Spleen (tissue), 11 donors: ENCODE measurements at regions not wholly inside any gene's neighbourhood (a gene's known extent, or its start where the extent isn't known, plus 50 kb on each side); places are given as distances from the start of the nearest gene placed in this dataset.

Experiments used
- DNase-seq: peaks from one replicate; pipeline ENCODE4 v3.0.0-alpha.2; 2020
- H3K27ac ChIP-seq, 8 donors: fragments of 200-600 bp; sonication (generic) in 7 of 8; 1 replicate in 4 of 8; 2 replicates in 4 of 8; pipeline versions ENCODE4 v1.5.0 to v1.8.0; 2016 to 2021; ENCODE audit warnings: inconsistent platforms in 4 of 8, mild to moderate bottlenecking in 4 of 8, moderate library complexity in 1 of 8
- H3K27me3 ChIP-seq, 7 donors: fragments of 200-600 bp; sonication (generic) in 6 of 7; replicated peaks in 1 of 7; 1 replicate in 4 of 7; 2 replicates in 3 of 7; pipeline versions ENCODE4 v1.5.0 to v1.8.0; 2016 to 2021; ENCODE audit warnings: inconsistent platforms in 3 of 7, mild to moderate bottlenecking in 1 of 7
- H3K36me3 ChIP-seq, 6 donors: fragments of 200-600 bp; sonication (generic) in 5 of 6; 1 replicate in 4 of 6; 2 replicates in 2 of 6; pipeline versions ENCODE4 v1.5.0 to v1.8.0; 2016 to 2021; ENCODE audit warnings: inconsistent platforms in 2 of 6
- H3K4me1 ChIP-seq, 6 donors: fragments of 200-600 bp; sonication (generic) in 5 of 6; 1 replicate in 3 of 6; 2 replicates in 3 of 6; pipeline versions ENCODE4 v1.5.0 to v1.8.0; 2016 to 2021; ENCODE audit warnings: inconsistent platforms in 3 of 6
- H3K4me3 ChIP-seq, 8 donors: fragments of 200-600 bp; sonication (generic) in 7 of 8; 1 replicate in 4 of 8; 2 replicates in 4 of 8; pipeline versions ENCODE4 v1.5.0 to v1.8.0; 2016 to 2021; ENCODE audit warnings: inconsistent platforms in 4 of 8, mild to moderate bottlenecking in 4 of 8, moderate library complexity in 2 of 8
- H3K9me3 ChIP-seq, 8 donors: fragments of 200-600 bp; sonication (generic) in 7 of 8; 1 replicate in 4 of 8; 2 replicates in 4 of 8; pipeline versions ENCODE4 v1.5.0 to v1.8.0; 2016 to 2021; ENCODE audit warnings: inconsistent platforms in 4 of 8
- CTCF ChIP-seq, 11 experiments: fragments of 200-600 bp in 7 of 11; fragments of 450-650 bp in 4 of 11; sonication (generic) in 4 of 11; IDR thresholded peaks in 8 of 11; conservative IDR thresholded peaks in 3 of 11; 1 replicate in 7 of 11; 2 replicates in 4 of 11; pipeline versions ENCODE4 v1.4.0 to v1.8.0; 2016 to 2021; ENCODE audit warnings: antibody characterized with exemption in 11 of 11, inconsistent platforms in 4 of 11, mild to moderate bottlenecking in 1 of 11
- POLR2A ChIP-seq, 3 donors: fragments of 450-650 bp; IDR thresholded peaks; one replicate each; pipeline ENCODE4 v1.5.1; 2017; ENCODE audit warnings: antibody characterized with exemption in 3 of 3, mild to moderate bottlenecking in 1 of 3
- POLR2AphosphoS5 ChIP-seq, 3 donors: sonication (generic); formaldehyde crosslinking; IDR thresholded peaks; one replicate each; pipeline ENCODE4 v1.5.1; 2017; ENCODE audit warnings: antibody characterized with exemption in 3 of 3
- WGBS, 5 donors: extraction: QIAGEN DNeasy Blood & Tissue Kit in 3 of 5; methylation state at CpG; one replicate each; pipeline versions ENCODE4 v1.1.5 to v1.1.7; 2013 to 2018; 5-methylcytosine and 5-hydroxymethylcytosine counted together
- intact Hi-C: fragments of 100-400 bp; cut with DNase I; formaldehyde crosslinking; loops from one replicate; pipeline ENCODE4 v1.15.0; 2023; ENCODE audit warnings: low total_unique reads
- donor health status: healthy with polysubstance abuse.
- donor health status: DM: no; HTN: no; CAD: no; lungs with moderate emphysema.
- donor health status: DM: no; HTN: no; CAD: no.
- donor health status: Bipolar disorder and iron deficiency.
- donor health status: healthy.
- donor health status: DM: no; HTN: no; CAD: no.
- donor health status: DM: yes; HTN: yes; CAD: no.

GRCh38 chr2:204261846-204262245, 283.4 kb upstream of the PARD3B start:
- DNase-seq: no peak
- Histone ChIP-seq H3K36me3 (no peaks in the 10 kb centered on the region), H3K4me3 (no peak overlapping the region), H3K27me3 (peaks cover 0 to 7% (median 0%) of the 10 kb centered on the region in 7 donors), H3K9me3 (no peaks in the 10 kb centered on the region), H3K4me1 (peaks cover 0 to 30% (median 14%) of the 10 kb centered on the region in 6 donors), H3K27ac (no peak overlapping the region)
- no peak for TF ChIP-seq CTCF (IDR thresholded peaks at IDR 0.05 in 8 of 11, conservative IDR thresholded peaks at IDR 0.05 in 3 of 11)
- TF ChIP-seq POLR2A (IDR thresholded peaks at IDR 0.05): no peak
- no peak for TF ChIP-seq POLR2AphosphoS5 (IDR thresholded peaks at IDR 0.05)
- WGBS, 5 donors: 78 to 87% (median 84%) methylated on average over 4 of the region's 4 CpGs
- intact Hi-C loops: loop anchor here (10.0 kb wide), 1 partner anchor 1423 kb away; the partner anchor contains the start of gene NRP2

GRCh38 chr2:204264085-204264553, 281.2 kb upstream of the PARD3B start:
- no peak for TF ChIP-seq CTCF (IDR thresholded peaks at IDR 0.05 in 8 of 11, conservative IDR thresholded peaks at IDR 0.05 in 3 of 11)
- no peak for TF ChIP-seq POLR2A (IDR thresholded peaks at IDR 0.05)
- no peak for TF ChIP-seq POLR2AphosphoS5 (IDR thresholded peaks at IDR 0.05)
- Histone ChIP-seq H3K4me3 (no peak overlapping the region), H3K27me3 (peaks cover 0 to 7% (median 0%) of the 10 kb centered on the region in 7 donors), H3K4me1 (peaks cover 0 to 21% (median 11%) of the 10 kb centered on the region in 6 donors), H3K9me3 (no peaks in the 10 kb centered on the region), H3K27ac (no peak overlapping the region), H3K36me3 (no peaks in the 10 kb centered on the region)
- 61 to 74% (median 69%) methylated on average over 16 of the region's 16 CpGs for WGBS, 5 donors
- intact Hi-C loops: loop anchor here (10.0 kb wide), 1 partner anchor 1421 kb away; the partner anchor contains the start of gene NRP2
- no peak for DNase-seq

GRCh38 chr2:204264621-204265140, 280.6 kb upstream of the PARD3B start:
- Histone ChIP-seq H3K36me3 (no peaks in the 10 kb centered on the region), H3K27me3 (peaks cover 0 to 7% (median 0%) of the 10 kb centered on the region in 7 donors), H3K9me3 (no peaks in the 10 kb centered on the region), H3K4me1 (peaks cover 0 to 21% (median 11%) of the 10 kb centered on the region in 6 donors), H3K4me3 (no peak overlapping the region), H3K27ac (no peak overlapping the region)
- no peak for DNase-seq
- intact Hi-C loops: loop anchor here (10.0 kb wide), 1 partner anchor 1420 kb away; the partner anchor contains the start of gene NRP2
- WGBS, 5 donors: 58 to 76% (median 69%) methylated on average over 5 of the region's 5 CpGs
- TF ChIP-seq POLR2AphosphoS5 (IDR thresholded peaks at IDR 0.05) (no peak), POLR2A (IDR thresholded peaks at IDR 0.05) (no peak), CTCF (IDR thresholded peaks at IDR 0.05 in 8 of 11, conservative IDR thresholded peaks at IDR 0.05 in 3 of 11) (no peak)

GRCh38 chr2:204265681-204266181, 279.5 kb upstream of the PARD3B start:
- peaks cover 0 to 7% (median 0%) of the 10 kb centered on the region in 7 donors for H3K27me3 ChIP-seq
- H3K4me3 ChIP-seq: no peak overlapping the region
- peaks cover 0 to 7% (median 0%) of the 10 kb centered on the region in 8 donors for H3K9me3 ChIP-seq
- DNase-seq: no peak
- no peak overlapping the region for H3K27ac ChIP-seq
- intact Hi-C loops: loop anchor here (10.0 kb wide), 1 partner anchor 1419 kb away; the partner anchor contains the start of gene NRP2
- peaks cover 0 to 12% (median 6%) of the 10 kb centered on the region in 6 donors for H3K4me1 ChIP-seq
- 89 to 96% (median 93%) methylated on average over 7 of the region's 7 CpGs for WGBS, 5 donors
- TF ChIP-seq POLR2A (IDR thresholded peaks at IDR 0.05): no peak
- TF ChIP-seq POLR2AphosphoS5 (IDR thresholded peaks at IDR 0.05): no peak
- H3K36me3 ChIP-seq: no peaks in the 10 kb centered on the region
